GM21515 (cell line): ENCODE measurements at regions not wholly inside any gene's neighbourhood (a gene's known extent, or its start where the extent isn't known, plus 50 kb on each side); places are given as distances from the start of the nearest gene placed in this dataset.
"Not testable (repeated sequence)": the region's sequence is repeated elsewhere in the genome, so short reads cannot be mapped to it uniquely, and the experiment has no call there.

Experiments used
- ATAC-seq: cut with Tn5 transposase; IDR thresholded peaks from one replicate; pipeline ENCODE4 v1.9.1; 2021; ENCODE audit not compliant: unreplicated experiment

GRCh38 chr5:67605730-67606585, 409.4 kb upstream of the CD180 start:
- no peak for ATAC-seq

- no peak for ATAC-seq
Observed at GRCh38 chr5:67591491-67591890, 394.9 kb upstream of the CD180 start.

- no peak for ATAC-seq
Observed at GRCh38 chr5:67588389-67588788, 391.8 kb upstream of the CD180 start.

GRCh38 chr5:67581203-67581602, 384.6 kb upstream of the CD180 start:
- no peak for ATAC-seq

GRCh38 chr5:67578011-67578410, 381.4 kb upstream of the CD180 start:
- ATAC-seq = no peak

- no peak for ATAC-seq
Observed at GRCh38 chr5:67577424-67577823, 380.8 kb upstream of the CD180 start.

- ATAC-seq = no peak
Observed at GRCh38 chr5:67576112-67576511, 379.5 kb upstream of the CD180 start.

- no peak for ATAC-seq
Observed at GRCh38 chr5:67575087-67575486, 378.5 kb upstream of the CD180 start.

- no peak for ATAC-seq
Observed at GRCh38 chr5:67561151-67561932, 364.7 kb upstream of the CD180 start.

GRCh38 chr5:67552773-67553172, 356.2 kb upstream of the CD180 start:
- ATAC-seq = no peak

GRCh38 chr5:67549947-67550346, 353.3 kb upstream of the CD180 start:
- ATAC-seq = no peak

- ATAC-seq = no peak
Observed at GRCh38 chr5:67549296-67549618, 352.7 kb upstream of the CD180 start.

GRCh38 chr5:67548520-67549295, 352.1 kb upstream of the CD180 start:
- ATAC-seq = no peak

- ATAC-seq = no peak
Observed at GRCh38 chr5:67547682-67548081, 351.1 kb upstream of the CD180 start.

GRCh38 chr5:67544942-67545341, 348.3 kb upstream of the CD180 start:
- not testable (repeated sequence) for ATAC-seq

GRCh38 chr5:67543720-67544270, 347.2 kb upstream of the CD180 start:
- ATAC-seq = no peak

GRCh38 chr5:67542479-67542878, 345.9 kb upstream of the CD180 start:
- ATAC-seq = no peak

GRCh38 chr5:67541875-67542274, 345.3 kb upstream of the CD180 start:
- ATAC-seq = no peak

- no peak for ATAC-seq
Observed at GRCh38 chr5:67538855-67539506, 342.4 kb upstream of the CD180 start.

GRCh38 chr5:67537439-67538148, 341.0 kb upstream of the CD180 start:
- ATAC-seq = no peak
